Brain microvascular endothelial cell (primary cell): ENCODE measurements at regions not wholly inside any gene's neighbourhood (a gene's known extent, or its start where the extent isn't known, plus 50 kb on each side); places are given as distances from the start of the nearest gene placed in this dataset.
A peak's percentile ranks its signal among the peaks of the same experiment; 100 is the strongest.

Experiments
- DNase-seq: peaks from one replicate; pipeline ENCODE4 v3.0.0-alpha.2; 2020
- H3K27ac ChIP-seq: fragments of 250-450 bp; sonication (Bioruptor Pico); 2 replicates; pipeline ENCODE4 v1.5.1; 2020; ENCODE audit warnings: mild to moderate bottlenecking, moderate library complexity
- H3K27me3 ChIP-seq: fragments of 250-450 bp; sonication (Bioruptor Pico); replicated peaks from 2 replicates; pipeline ENCODE4 v1.5.1; 2020; ENCODE audit warnings: mild to moderate bottlenecking
- H3K36me3 ChIP-seq: fragments of 250-450 bp; sonication (Bioruptor Pico); replicated peaks from 2 replicates; pipeline ENCODE4 v1.5.1; 2020; ENCODE audit warnings: mild to moderate bottlenecking
- H3K4me3 ChIP-seq: 2 replicates; pipeline ENCODE4 v1.5.1; 2011; ENCODE audit warnings: low read depth, mild to moderate bottlenecking, control low read depth, low read length, moderate library complexity
- in situ Hi-C: cut with HindIII; loops from 2 replicates; pipeline ENCODE4 v1.10.0; 2017; ENCODE audit warnings: low sequenced_read_pairs, low pct_ligation_motif_present
- TF ChIP-seq, protein P1 (sequence below): IDR thresholded peaks from 2 replicates; pipeline ENCODE4 v1.5.1; 2011; ENCODE audit warnings: low read depth, mild to moderate bottlenecking, moderate library complexity, low read length, control low read depth, inconsistent platforms; ENCODE audit errors: missing control alignments

DNA sequence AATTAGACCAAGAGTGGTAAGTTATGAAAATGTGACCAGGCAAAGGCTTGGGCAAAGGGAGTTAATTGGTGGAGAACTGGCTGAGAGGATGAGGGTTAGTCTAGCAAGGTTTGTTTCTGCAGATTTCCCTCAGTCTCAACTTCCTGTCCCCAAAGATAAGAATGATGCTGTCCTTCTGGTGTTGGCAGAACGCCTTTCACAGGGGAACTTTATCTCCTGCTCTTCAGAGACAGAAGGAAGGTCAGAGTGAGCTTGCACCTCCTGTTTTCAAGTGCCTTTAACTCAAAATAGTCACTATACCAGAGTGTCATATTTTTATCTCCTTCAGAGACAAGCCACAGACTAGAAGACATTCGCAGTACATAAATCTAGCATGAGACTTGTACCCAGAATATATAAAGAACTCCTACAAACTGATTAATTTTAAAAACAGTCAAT, 95.7 kb downstream of the TEX51 start:
- in situ Hi-C loops, result no loop called here
- Histone ChIP-seq H3K27me3 (peaks cover 2% of the 10 kb centered on the region), H3K27ac (no peak overlapping the region), H3K4me3 (no peak overlapping the region), H3K36me3 (no peaks in the 10 kb centered on the region)
- no peak for DNase-seq
- TF ChIP-seq, protein P1, sequence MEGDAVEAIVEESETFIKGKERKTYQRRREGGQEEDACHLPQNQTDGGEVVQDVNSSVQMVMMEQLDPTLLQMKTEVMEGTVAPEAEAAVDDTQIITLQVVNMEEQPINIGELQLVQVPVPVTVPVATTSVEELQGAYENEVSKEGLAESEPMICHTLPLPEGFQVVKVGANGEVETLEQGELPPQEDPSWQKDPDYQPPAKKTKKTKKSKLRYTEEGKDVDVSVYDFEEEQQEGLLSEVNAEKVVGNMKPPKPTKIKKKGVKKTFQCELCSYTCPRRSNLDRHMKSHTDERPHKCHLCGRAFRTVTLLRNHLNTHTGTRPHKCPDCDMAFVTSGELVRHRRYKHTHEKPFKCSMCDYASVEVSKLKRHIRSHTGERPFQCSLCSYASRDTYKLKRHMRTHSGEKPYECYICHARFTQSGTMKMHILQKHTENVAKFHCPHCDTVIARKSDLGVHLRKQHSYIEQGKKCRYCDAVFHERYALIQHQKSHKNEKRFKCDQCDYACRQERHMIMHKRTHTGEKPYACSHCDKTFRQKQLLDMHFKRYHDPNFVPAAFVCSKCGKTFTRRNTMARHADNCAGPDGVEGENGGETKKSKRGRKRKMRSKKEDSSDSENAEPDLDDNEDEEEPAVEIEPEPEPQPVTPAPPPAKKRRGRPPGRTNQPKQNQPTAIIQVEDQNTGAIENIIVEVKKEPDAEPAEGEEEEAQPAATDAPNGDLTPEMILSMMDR, result no peak

DNA sequence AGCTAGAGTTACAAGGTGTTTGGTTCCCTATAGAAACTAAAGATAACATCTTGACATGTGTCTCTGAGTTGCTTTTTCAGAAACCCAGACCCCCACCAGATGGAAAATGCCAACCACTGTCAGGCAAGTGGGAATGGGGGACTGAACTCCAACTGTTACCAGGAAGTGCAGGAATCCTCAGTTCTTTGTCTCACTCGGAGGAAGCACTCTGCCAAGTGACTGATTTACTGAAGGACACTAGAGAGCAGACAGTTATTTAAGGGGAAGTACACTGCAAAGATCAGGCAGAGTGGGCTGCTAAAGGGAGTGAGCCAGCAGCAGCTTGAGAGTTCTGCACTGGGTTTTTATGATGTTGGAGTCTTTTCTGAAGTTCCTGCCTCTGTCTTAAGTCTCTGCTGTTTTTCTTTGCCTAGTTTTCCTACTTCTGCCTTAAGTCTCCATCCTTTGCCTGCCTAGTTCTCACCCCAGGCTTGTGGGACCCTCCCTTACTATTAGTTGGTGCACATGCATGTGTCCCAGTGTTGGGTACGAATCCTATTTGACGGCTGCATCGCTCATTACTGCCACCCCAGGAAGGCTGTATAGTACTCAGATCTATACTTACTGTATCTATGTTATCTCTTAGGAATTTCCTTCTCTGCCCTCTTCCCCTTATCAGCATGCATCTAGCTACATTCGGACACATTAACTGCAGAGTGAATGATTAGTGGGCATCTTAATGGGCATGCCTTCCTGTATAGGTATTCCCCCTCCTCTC, 97.1 kb downstream of the TEX51 start:
- H3K27me3 ChIP-seq, result peaks cover under 1% of the 10 kb centered on the region
- no peak overlapping the region for H3K27ac ChIP-seq
- no peak overlapping the region for H3K4me3 ChIP-seq
- in situ Hi-C loops, result no loop called here
- DNase-seq, result no peak
- TF ChIP-seq, protein P1, result peak; percentile 24
- no peaks in the 10 kb centered on the region for H3K36me3 ChIP-seq

DNA sequence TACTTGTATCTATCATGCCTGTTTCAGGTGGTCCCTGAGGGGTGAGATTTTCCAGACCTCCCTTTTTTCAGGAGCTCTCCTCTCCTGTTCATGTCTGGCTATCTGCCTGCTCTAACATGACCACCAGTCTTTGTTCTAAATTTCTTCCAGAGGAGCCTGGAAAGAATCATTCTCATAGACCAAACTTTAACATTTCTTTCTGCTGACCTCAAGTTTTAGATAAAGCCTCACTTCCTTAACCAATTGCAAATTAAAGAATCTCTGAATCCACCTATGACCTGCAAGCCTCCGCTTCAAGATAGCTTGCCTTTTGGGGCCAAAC, 97.6 kb downstream of the TEX51 start:
- TF ChIP-seq, protein P1, result no peak
- in situ Hi-C loops, result no loop called here

More for the DNA sequence above, 97.6 kb downstream of the TEX51 start:
- DNase-seq, result no peak
- Histone ChIP-seq H3K27ac (no peak overlapping the region), H3K36me3 (no peaks in the 10 kb centered on the region), H3K27me3 (no peaks in the 10 kb centered on the region), H3K4me3 (no peak overlapping the region)
